ENCODE measurements at regions not wholly inside any gene's neighbourhood (a gene's known extent, or its start where the extent isn't known, plus 50 kb on each side); places are given as distances from the start of the nearest gene placed in this dataset.

DNA sequence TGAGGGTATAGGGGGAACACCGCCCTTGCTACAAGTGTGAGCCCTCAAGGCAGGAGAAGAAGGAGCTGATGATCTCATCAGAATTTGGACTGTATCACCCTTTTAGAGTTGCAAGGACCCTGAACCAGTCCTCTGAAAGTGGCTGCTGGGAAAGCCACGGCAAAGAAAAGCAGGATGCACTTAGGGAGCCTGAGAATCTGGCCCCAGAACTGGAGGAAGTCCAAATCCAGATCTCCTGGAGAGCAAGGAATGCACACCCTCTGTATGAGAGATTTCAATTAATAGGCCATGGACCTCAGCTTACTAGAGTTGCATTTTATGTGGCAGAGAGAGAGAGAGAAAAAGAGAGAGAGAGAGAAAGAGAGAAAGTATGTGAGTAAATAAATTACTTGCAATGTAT, 662.9 kb downstream of the CCSER2 start:
- TF ChIP-seq, protein P1, sequence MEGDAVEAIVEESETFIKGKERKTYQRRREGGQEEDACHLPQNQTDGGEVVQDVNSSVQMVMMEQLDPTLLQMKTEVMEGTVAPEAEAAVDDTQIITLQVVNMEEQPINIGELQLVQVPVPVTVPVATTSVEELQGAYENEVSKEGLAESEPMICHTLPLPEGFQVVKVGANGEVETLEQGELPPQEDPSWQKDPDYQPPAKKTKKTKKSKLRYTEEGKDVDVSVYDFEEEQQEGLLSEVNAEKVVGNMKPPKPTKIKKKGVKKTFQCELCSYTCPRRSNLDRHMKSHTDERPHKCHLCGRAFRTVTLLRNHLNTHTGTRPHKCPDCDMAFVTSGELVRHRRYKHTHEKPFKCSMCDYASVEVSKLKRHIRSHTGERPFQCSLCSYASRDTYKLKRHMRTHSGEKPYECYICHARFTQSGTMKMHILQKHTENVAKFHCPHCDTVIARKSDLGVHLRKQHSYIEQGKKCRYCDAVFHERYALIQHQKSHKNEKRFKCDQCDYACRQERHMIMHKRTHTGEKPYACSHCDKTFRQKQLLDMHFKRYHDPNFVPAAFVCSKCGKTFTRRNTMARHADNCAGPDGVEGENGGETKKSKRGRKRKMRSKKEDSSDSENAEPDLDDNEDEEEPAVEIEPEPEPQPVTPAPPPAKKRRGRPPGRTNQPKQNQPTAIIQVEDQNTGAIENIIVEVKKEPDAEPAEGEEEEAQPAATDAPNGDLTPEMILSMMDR (IDR thresholded peaks at IDR 0.05): no peak
- ATAC-seq (ENCODE audit: low FRiP score) (no peak), DNase-seq (ENCODE audit: low spot score) (no peak)

DNA sequence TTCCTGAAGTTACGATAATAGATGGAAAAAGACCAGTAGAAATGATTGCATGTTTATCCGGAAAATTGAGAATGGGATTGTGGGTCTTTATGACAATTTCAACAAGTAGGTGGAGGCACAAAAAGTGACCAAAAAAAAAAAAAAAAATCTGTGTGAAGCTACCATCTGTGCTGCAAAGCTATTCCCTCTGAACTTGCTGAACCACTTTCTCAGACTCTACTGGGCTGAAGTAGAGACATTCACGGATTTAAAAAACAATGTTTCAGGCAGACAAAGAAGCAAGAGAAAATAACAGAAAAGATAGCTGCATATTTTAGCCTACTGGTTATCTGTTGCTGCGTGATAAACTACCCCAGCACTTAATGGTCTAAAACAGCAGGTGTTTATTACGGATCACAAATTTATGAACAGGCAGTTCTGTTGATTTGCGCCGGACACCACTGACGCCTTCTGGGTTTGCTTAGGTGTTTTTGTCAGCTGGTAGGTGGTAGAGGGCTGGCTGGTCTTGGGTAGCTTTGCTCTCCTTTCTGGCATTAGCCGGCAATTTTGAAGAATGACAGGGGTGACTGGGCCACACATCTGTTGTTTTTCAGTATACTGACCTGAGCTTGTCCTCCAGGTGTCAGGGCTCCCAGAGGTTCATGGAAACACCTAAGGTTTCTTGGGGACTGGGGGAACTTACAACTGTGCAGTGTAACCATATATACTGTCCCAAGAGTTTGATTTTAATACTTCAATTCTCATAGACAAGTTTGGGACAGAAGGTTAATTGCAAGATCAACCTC, 665.1 kb downstream of the CCSER2 start:
- ATAC-seq (ENCODE audit: low FRiP score): no peak
- no peak for DNase-seq (ENCODE audit: low spot score)
- TF ChIP-seq, protein P1 (IDR thresholded peaks at IDR 0.05): no peak

DNA sequence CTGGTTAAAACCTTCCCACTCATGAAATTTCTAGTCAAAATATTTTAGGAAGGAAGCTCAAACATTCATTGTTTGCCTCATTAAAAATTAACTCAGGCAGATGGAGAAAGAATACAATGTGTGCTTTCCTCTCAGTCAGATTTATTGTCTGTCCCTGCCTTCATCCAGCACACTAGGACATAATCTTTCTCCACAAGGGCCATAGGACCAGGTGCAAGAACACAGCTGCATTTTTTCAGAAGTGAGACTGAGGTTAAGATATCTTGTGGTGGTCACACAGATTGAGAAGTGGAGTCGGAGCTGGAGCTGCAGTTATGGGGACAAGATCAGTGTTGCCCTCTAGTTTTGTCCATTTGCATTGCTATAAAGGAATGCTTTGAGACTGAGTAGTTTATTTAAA, 666.3 kb downstream of the CCSER2 start:
- TF ChIP-seq, protein P1 (IDR thresholded peaks at IDR 0.05): no peak
- ATAC-seq (ENCODE audit: low FRiP score) (no peak), DNase-seq (ENCODE audit: low spot score) (no peak)

DNA sequence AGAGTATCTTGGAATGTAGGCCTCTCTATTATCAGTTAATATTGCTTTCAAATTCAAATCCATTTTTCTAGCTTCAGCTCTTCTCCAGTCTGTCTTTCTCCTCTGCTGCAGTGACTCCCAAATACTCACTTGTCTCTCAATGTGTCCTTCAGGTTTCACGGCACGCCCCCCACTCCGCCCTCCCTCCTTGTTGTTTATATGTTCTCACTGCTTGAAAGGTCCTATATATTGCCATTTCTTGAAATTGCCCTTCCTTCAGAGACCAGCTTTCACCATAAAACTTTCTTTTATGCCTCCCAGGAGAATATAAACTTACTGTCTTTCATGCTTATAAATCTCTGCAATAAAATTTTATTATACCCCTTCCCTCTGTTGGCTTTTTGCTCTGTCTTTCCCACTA, 668.2 kb downstream of the CCSER2 start:
- DNase-seq (ENCODE audit: low spot score): no peak
- TF ChIP-seq, protein P1 (IDR thresholded peaks at IDR 0.05): no peak
- ATAC-seq (ENCODE audit: low FRiP score): no peak

DNA sequence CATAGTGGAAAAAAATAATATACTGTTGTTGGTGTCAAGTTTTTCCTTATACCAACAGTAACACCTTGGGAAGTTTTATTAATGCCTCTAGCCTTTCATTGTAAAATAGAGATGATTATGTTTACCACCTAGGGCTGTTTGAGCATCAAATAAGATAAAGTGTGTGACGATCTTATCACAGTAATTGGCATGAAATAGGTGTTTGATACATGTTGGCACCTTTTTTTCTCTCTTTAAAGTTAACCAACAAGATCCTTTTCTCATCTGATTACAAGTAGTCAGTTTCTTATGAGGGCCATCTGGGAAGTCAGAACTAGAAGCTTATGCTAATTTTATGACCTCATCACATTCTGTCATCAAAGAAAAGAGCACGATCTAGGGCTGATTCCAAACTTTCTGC, 669.5 kb downstream of the CCSER2 start:
- TF ChIP-seq, protein P1 (IDR thresholded peaks at IDR 0.05): no peak
- no peak for DNase-seq (ENCODE audit: low spot score)
- no peak for ATAC-seq (ENCODE audit: low FRiP score)

DNA sequence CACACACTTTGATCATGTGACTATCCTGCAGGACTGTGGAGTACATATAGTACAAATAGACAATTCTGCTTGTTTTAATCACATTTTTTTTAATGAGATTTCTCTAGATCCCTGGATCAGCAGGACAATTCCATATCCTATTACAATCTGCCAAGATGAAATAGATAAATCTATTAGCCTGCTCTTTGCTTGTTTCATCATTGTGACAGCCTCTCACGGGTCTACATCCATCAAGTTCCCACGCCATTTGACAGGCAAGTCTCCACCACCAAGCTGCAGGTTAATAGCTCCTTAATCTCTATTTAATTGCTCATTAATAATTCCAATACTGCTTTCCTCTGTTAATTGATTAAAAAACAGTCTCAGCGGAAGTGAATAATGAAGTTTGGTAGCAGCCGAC, 671.5 kb downstream of the CCSER2 start:
- ATAC-seq (ENCODE audit: low FRiP score) (no peak), DNase-seq (ENCODE audit: low spot score) (no peak)
- TF ChIP-seq, protein P1 (IDR thresholded peaks at IDR 0.05): no peak

DNA sequence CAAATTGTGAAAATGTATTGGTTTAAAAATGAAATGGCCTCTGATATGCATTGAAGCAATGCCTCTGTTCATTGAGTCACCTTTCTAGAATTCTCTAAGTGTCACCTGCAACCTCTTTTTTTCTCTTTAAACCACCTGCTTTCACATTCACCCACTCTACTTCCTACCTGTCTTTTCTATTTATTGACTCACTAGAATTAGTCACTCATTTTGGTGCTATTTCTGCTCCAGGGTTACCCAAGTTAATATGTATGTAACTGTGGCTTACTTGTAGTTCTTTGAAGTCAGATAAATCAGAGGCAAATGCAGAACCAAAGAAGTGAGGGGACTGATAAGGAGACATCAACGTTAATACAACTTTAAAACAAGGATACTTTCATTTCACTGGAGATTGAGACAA, 674.7 kb downstream of the CCSER2 start:
- DNase-seq (ENCODE audit: low spot score) (no peak), ATAC-seq (ENCODE audit: low FRiP score) (no peak)
- TF ChIP-seq, protein P1 (IDR thresholded peaks at IDR 0.05): no peak
